ENCODE measurements at regions not wholly inside any gene's neighbourhood (a gene's known extent, or its start where the extent isn't known, plus 50 kb on each side); places are given as distances from the start of the nearest gene placed in this dataset.

DNA sequence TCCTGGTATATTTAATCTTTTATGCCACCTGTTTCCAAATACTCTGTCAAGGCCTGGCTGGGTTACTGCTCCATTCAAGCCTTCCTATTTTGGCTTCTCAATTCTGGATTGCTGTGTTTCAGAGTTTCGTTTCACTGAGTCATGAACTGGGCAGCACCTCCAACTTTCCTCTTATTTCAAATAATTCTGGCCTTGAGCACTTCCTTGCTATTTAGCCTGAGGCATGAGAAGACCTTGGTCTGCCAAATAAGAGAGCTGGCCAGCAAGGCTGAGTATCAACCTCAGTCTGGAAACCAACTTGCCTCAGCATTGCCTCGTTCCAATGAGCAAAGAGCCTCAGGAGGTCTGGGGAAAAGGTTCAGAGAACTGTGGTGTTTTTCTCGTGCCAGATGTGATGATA lies 66.6 kb downstream of the TNFAIP3 start:
- TF ChIP-seq, protein P1, sequence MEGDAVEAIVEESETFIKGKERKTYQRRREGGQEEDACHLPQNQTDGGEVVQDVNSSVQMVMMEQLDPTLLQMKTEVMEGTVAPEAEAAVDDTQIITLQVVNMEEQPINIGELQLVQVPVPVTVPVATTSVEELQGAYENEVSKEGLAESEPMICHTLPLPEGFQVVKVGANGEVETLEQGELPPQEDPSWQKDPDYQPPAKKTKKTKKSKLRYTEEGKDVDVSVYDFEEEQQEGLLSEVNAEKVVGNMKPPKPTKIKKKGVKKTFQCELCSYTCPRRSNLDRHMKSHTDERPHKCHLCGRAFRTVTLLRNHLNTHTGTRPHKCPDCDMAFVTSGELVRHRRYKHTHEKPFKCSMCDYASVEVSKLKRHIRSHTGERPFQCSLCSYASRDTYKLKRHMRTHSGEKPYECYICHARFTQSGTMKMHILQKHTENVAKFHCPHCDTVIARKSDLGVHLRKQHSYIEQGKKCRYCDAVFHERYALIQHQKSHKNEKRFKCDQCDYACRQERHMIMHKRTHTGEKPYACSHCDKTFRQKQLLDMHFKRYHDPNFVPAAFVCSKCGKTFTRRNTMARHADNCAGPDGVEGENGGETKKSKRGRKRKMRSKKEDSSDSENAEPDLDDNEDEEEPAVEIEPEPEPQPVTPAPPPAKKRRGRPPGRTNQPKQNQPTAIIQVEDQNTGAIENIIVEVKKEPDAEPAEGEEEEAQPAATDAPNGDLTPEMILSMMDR (IDR thresholded peaks at IDR 0.05 in 4 of 5, conservative IDR thresholded peaks at IDR 0.05 in 1 of 5) = no peak
- no peak for TF ChIP-seq POLR2A (IDR thresholded peaks at IDR 0.05)
